ENCODE measurements at regions not wholly inside any gene's neighbourhood (a gene's known extent, or its start where the extent isn't known, plus 50 kb on each side); places are given as distances from the start of the nearest gene placed in this dataset.

- no peak for TF ChIP-seq CTCF (IDR thresholded peaks at IDR 0.05; ENCODE audit: low read depth, low read length)
- no peak overlapping the region for H3K4me3 ChIP-seq (ENCODE audit: low read depth, low read length)
Measured at GRCh38 chr2:82652117-82652516, 1807.0 kb downstream of the SUCLG1 start.

- no peak for TF ChIP-seq CTCF (IDR thresholded peaks at IDR 0.05; ENCODE audit: low read depth, low read length)
- H3K4me3 ChIP-seq (ENCODE audit: low read depth, low read length): no peak overlapping the region
Measured at GRCh38 chr2:82650038-82650437, 1809.0 kb downstream of the SUCLG1 start.

- TF ChIP-seq CTCF (IDR thresholded peaks at IDR 0.05; ENCODE audit: low read depth, low read length): no peak
- H3K4me3 ChIP-seq (ENCODE audit: low read depth, low read length): no peak overlapping the region
Measured at GRCh38 chr2:82641598-82642180, 1817.4 kb downstream of the SUCLG1 start.

GRCh38 chr2:82636402-82637020 is 1822.6 kb downstream of the SUCLG1 start:
- no peak for TF ChIP-seq CTCF (IDR thresholded peaks at IDR 0.05; ENCODE audit: low read depth, low read length)
- H3K4me3 ChIP-seq (ENCODE audit: low read depth, low read length): no peak overlapping the region

GRCh38 chr2:82599021-82599420 is 1860.1 kb downstream of the SUCLG1 start:
- TF ChIP-seq CTCF (IDR thresholded peaks at IDR 0.05; ENCODE audit: low read depth, low read length): no peak
- H3K4me3 ChIP-seq (ENCODE audit: low read depth, low read length): no peak overlapping the region

GRCh38 chr2:82596581-82596980 is 1862.5 kb downstream of the SUCLG1 start:
- H3K4me3 ChIP-seq (ENCODE audit: low read depth, low read length): no peak overlapping the region
- TF ChIP-seq CTCF (IDR thresholded peaks at IDR 0.05; ENCODE audit: low read depth, low read length): no peak

- no peak for TF ChIP-seq CTCF (IDR thresholded peaks at IDR 0.05; ENCODE audit: low read depth, low read length)
- no peak overlapping the region for H3K4me3 ChIP-seq (ENCODE audit: low read depth, low read length)
Measured at GRCh38 chr2:82591718-82592117, 1867.4 kb downstream of the SUCLG1 start.
